ENCODE measurements at regions not wholly inside any gene's neighbourhood (a gene's known extent, or its start where the extent isn't known, plus 50 kb on each side); places are given as distances from the start of the nearest gene placed in this dataset.

- no peak for ATAC-seq
- TF ChIP-seq BACH2 (CRISPR knock-in tag; IDR thresholded peaks at IDR 0.05; ENCODE audit: borderline replicate concordance) (no peak), TSHZ2 (CRISPR knock-in tag; IDR thresholded peaks at IDR 0.05) (no peak), RARB (CRISPR knock-in tag; IDR thresholded peaks at IDR 0.05) (no peak), TOX (CRISPR knock-in tag; IDR thresholded peaks at IDR 0.05; ENCODE audit: borderline replicate concordance) (no peak), SNAI2 (CRISPR knock-in tag; IDR thresholded peaks at IDR 0.05) (no peak), TCF4 (CRISPR knock-in tag; IDR thresholded peaks at IDR 0.05; ENCODE audit: borderline replicate concordance) (no peak), CSRNP3 (CRISPR knock-in tag; IDR thresholded peaks at IDR 0.05) (no peak), OSR1 (CRISPR knock-in tag; IDR thresholded peaks at IDR 0.05) (no peak), POU6F1 (CRISPR knock-in tag; IDR thresholded peaks at IDR 0.05; ENCODE audit: borderline replicate concordance, low read depth) (no peak), PPARA (CRISPR knock-in tag; IDR thresholded peaks at IDR 0.05; ENCODE audit: borderline replicate concordance) (no peak), ESRRG (CRISPR knock-in tag; IDR thresholded peaks at IDR 0.05) (no peak)
Measured at GRCh38 chr2:15846626-15847025, 93.7 kb upstream of the MYCN start.

- TF ChIP-seq CSRNP3 (CRISPR knock-in tag; IDR thresholded peaks at IDR 0.05) (no peak), CSDC2 (CRISPR knock-in tag; IDR thresholded peaks at IDR 0.05) (no peak), ZNF8 (CRISPR knock-in tag; IDR thresholded peaks at IDR 0.05) (no peak), ZNF565 (CRISPR knock-in tag; conservative IDR thresholded peaks at IDR 0.05; ENCODE audit: low read depth) (no peak), ESRRG (CRISPR knock-in tag; IDR thresholded peaks at IDR 0.05) (no peak), TOX (CRISPR knock-in tag; IDR thresholded peaks at IDR 0.05; ENCODE audit: borderline replicate concordance) (no peak), TSHZ2 (CRISPR knock-in tag; IDR thresholded peaks at IDR 0.05) (no peak), BACH2 (CRISPR knock-in tag; IDR thresholded peaks at IDR 0.05; ENCODE audit: borderline replicate concordance) (no peak), ISL1 (CRISPR knock-in tag; IDR thresholded peaks at IDR 0.05) (no peak), ZFP3 (CRISPR knock-in tag; IDR thresholded peaks at IDR 0.05) (no peak), OSR1 (CRISPR knock-in tag; IDR thresholded peaks at IDR 0.05) (no peak), RARB (CRISPR knock-in tag; IDR thresholded peaks at IDR 0.05) (no peak), GLIS3 (CRISPR knock-in tag; IDR thresholded peaks at IDR 0.05) (no peak), ZNF70 (CRISPR knock-in tag; IDR thresholded peaks at IDR 0.05) (no peak), ARNTL (CRISPR knock-in tag; IDR thresholded peaks at IDR 0.05; ENCODE audit: borderline replicate concordance, low read depth) (no peak), TCF4 (CRISPR knock-in tag; IDR thresholded peaks at IDR 0.05; ENCODE audit: borderline replicate concordance) (no peak), ZFP30 (CRISPR knock-in tag; IDR thresholded peaks at IDR 0.05) (no peak), POU6F1 (CRISPR knock-in tag; IDR thresholded peaks at IDR 0.05; ENCODE audit: borderline replicate concordance, low read depth) (no peak), SNAI2 (CRISPR knock-in tag; IDR thresholded peaks at IDR 0.05) (no peak)
Measured at GRCh38 chr2:15850534-15850933, 89.8 kb upstream of the MYCN start.

More at GRCh38 chr2:15850534-15850933, 89.8 kb upstream of the MYCN start:
- no peak for ATAC-seq
